HG03066 (cell line): ENCODE measurements at regions not wholly inside any gene's neighbourhood (a gene's known extent, or its start where the extent isn't known, plus 50 kb on each side); places are given as distances from the start of the nearest gene placed in this dataset.

ENCODE experiments used
- ATAC-seq: cut with Tn5 transposase; IDR thresholded peaks from one replicate; pipeline ENCODE4 v1.9.1; 2021; ENCODE audit warnings: low read depth; ENCODE audit not compliant: unreplicated experiment

DNA sequence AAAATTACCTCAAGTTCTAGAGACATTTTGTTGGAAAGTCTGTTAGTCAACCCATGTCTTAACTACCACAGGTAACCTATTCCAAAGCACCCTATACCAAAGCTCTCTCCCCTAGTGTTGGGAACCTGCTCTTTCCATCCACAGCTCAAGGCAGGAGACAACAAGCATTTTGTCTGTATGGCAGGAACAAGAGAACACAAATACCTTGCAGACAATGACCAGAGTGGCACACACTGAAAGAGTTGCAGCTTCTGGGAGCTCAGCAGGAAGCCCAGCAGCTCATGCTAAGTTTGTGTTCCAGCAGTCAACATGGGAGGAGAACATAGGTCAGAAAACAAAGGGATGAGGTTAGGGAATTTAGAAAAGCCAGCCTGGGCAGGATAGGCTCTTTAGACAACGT, 300.8 kb downstream of the HHIPL2 start:
- ATAC-seq: no peak

- ATAC-seq: no peak
Observed at GRCh38 chr1:222243902-222244301, 304.0 kb downstream of the HHIPL2 start.

GRCh38 chr1:222242492-222242891, 305.4 kb downstream of the HHIPL2 start:
- ATAC-seq: no peak

DNA sequence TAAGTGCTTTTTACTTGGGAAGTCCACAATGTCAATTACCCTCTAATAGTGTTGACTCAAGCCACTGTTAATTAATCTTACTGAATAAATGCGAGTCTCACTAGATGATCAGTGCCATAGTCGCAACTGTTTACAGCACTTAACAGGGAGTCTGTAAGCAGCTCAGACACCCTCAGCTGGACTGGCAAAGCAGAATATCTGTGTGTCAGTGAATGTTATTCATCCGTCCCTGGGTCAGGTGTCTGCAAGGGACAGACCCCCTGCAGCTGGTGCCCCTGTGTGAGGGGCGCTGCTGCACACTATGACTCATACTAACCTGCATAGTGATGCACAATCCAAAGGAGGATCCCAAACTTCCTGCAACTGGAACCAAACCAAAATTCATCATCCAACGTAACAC, 306.5 kb downstream of the HHIPL2 start:
- ATAC-seq: no peak

DNA sequence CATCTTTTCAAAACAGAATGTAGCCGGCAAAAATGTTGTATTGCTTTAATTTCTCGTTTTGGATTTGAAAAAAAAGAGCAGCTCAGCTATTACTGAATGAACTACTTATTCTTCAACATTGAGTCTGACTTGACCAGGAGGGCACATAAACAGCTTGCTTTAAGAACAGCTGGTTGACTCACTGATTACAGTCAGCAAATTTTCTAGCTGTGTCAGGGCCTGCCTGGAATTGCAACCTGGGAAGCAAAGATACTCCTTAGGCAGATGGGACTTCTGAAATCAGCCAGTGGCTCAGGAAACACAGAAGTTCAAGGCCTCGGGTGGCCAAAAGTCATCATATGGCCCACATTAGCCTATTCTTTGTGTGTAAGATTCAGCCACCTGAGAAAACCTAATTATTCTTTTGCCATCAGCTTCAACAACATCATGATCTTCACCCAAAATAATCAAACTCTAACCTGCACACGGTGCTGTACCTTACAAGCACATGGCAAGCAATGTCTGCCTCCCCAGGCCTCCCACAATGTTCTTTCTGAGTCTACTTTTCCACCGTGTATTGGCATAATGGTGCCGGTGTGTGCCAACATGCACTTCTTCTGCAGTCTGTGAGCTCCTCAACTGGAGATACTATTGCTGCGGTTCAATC, 307.2 kb downstream of the HHIPL2 start:
- ATAC-seq: no peak

DNA sequence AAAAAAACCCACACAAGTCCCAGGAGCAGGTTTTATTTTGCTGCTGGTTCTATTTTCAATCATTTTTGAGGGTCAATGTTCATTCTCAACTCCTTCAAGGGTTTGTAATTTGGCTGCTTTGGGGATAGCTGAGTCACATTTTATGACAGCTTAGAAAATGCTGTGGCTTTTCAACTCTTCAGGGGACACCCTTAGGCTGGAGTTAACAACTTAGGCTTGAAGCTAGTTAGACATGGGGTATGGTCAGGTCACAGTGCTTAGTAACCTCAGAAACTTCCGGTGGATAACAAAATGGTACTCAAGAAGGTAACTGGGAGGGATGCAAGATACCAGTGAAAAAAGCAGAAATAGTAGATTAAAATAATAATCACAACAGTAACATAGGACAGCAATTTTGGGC, 308.8 kb downstream of the HHIPL2 start:
- no peak for ATAC-seq

DNA sequence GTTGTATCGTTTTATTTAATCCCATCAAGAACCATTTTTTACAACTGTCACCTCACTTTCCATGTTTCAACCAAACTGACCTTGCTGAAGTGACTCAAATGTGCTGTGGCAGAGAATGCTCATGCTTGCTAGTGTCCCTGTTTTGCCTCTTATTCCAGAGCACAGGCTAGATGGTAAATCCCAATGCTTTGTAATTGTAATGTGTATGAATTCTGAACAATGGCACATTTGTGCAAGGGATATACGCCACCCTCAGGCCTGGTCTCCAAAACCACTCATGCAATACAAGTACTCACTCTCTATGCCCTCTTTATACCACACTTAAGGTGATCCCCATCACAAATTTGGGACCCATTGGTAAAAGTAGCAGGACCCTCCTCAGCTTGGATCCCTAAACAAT, 313.6 kb downstream of the HHIPL2 start:
- no peak for ATAC-seq

DNA sequence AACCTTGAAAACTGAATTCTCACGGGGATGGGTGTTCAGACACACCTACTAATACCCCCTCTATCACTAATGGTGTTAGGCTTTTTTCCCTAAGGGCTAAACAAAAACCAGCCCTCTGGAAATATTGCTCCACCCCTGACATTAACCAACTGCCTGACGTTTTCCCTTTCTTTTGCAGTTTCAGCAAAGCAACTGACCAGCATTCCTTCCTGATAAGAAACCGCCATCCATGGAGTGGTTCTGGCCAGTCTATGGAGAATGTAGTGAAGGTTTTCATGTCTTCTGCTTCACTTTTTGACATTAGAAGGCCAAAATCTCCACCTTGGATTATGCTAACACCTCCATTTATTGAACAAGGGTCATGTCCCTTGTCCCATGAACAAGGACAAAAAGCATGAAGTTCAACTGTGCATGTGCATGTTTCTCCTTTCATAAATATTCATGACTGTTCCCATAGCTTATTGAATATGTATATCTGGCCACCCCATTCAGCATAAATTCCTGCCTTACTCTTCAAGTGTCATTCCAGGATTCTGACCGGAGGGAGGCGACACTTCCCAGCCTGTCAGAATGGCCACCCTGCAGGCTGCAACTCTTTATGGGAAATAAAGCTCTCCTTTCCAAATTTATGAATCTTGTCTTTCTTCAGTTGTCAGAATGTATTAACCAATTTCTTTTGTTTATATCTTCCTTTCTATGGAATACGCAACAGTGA, 314.3 kb downstream of the HHIPL2 start:
- ATAC-seq: no peak

- ATAC-seq: no peak
Observed at GRCh38 chr1:222232842-222233241, 315.1 kb downstream of the HHIPL2 start.

DNA sequence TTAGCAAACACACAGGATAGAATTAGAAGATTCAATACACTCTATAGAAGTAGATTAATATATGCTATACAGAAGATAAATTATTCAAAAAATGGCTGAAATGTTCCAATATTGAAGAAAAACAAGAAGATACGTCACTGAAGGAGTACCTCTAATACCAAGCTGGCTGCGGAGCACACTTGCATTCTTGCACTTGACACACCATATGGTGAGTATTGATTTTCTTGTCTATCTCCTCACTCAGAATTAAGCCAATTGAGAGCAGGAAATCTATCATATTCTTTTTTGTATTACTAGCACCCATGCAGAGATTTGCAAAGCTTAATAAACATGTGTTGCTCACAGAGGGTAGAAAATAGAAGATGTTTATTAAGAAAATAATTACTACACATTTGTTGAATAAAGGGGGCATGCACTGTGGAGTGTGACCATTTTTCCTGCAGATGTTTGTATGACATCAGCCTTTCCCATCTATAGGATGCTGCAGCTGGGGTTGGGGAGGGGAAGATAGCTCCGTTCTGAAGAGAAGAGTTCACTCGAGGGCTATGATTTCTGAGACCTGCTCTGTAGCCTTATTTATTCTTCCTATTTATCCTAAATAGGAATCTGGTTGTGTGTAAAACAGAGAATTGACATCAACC, 318.1 kb downstream of the HHIPL2 start:
- ATAC-seq: no peak

DNA sequence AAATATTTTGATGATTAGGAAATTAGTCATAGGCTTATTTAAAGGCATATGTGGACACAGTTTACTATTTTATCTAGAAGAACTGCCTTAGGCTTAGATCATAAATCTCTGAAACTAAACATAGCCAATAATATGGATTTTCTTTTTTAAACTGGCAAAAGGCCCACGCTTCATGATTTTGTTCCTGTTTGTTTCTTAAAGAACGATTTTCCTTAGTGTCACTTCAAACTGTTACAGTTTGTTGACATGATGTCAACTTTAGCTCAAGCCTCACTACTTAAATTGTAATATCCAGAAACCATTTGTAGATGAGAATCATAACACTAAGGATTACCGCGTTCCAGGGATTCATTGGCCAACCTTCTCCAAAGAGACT, 322.6 kb downstream of the HHIPL2 start:
- no peak for ATAC-seq

- no peak for ATAC-seq
Observed at GRCh38 chr1:222224636-222225315, 323.1 kb downstream of the HHIPL2 start.

DNA sequence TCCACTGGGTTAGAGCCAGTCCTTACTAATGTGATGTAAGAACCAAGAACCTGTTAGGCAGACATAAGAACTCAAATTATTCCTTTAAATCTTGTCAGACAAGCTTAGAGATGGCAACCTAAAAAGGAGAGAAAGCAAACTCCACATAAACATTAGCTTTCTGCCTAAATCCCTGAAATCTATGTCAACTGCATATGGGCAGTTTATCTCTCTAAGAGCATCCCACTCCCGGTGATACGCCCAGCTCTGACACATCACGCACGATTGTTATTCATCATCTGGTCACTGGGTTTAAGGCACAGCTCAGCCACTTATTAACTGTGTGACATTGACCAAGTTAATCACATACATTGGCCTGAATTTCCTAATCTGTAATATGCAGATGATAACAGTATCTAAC, 323.7 kb downstream of the HHIPL2 start:
- ATAC-seq: no peak

- ATAC-seq: no peak
Observed at GRCh38 chr1:222223010-222223409, 324.9 kb downstream of the HHIPL2 start.

DNA sequence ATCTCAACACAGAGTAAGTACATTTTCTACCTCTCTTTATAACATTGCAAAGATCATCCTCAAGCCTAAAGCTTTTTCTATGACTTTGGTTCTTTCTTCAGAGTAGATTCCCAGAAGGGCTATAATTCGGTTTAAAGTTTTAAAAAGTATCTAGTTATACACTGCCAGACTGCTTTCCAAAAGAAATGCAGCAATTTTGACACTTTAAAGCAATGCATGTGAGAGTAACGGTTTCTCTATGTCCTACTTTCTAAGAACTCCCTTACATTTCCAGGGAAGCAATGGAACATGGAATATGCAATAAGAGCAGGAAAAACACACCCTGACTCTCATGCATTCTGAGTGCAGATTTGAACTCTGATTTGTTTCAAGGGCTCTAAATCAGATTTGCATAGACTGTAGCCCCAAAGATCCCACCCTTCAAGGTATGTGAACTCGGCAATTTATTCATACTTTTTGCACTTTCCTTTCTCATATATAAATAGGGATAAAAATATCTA, 331.6 kb downstream of the HHIPL2 start:
- no peak for ATAC-seq

- no peak for ATAC-seq
Observed at GRCh38 chr1:222210776-222211175, 337.1 kb downstream of the HHIPL2 start.

DNA sequence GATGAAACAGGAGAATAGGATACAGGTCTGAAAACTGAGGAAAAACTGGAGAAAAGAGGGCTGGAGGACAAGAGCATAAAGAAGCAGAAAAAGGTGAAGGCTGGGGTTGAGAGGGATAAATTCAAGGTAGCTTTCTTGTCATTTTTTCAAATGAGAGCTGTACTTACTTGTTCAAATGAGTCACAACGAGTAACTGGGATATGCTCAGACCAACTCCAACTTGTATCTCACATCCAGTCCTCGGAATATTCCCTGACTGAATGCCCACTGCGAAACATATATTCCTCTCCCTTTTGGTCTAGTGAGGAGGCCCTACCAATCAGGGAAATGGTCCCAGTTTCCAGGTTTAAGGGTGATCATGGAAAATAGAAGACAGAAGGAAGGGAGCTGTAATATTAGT, 343.4 kb downstream of the HHIPL2 start:
- ATAC-seq: no peak

DNA sequence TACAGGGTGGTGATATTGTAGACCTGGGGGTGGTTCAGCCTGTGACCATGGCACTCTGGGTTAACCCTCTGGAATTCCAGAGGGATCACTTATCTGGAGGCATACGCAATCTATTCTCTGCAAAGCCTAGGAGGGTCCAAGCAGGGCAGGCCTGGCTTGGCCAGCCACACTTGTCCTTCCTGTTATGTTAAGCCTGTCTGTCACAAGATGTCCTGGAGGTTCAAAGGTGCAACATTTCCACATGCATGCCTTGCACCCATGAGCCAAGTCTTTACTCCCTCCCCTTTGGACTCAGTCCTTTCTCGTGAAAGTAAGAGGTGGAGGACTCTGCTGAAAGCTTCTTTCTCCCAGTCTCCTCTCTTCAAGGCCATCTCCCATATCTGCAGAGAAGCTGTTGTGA, 345.1 kb downstream of the HHIPL2 start:
- ATAC-seq: no peak

- no peak for ATAC-seq
Observed at GRCh38 chr1:222196736-222197135, 351.2 kb downstream of the HHIPL2 start.

DNA sequence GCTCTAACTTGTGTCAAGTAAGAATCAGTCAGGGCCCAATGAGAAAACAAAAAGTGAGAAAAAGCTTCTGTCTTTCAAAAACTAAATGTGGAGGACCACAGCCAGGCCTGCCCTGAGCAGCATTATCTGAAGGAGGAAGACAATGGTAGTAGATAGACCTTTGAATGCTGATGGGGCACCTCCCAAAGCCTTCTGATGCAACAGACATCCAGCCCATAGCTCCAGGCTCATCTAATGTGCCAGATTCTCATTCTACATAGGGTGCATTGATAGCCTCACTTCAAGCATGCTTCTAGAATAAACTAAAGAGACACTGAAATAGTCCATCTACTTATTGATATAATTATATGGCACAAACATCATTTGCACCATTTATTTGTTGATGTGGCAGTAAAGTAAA, 351.6 kb downstream of the HHIPL2 start:
- no peak for ATAC-seq

GRCh38 chr1:222195857-222196256, 352.0 kb downstream of the HHIPL2 start:
- ATAC-seq: no peak
